ENCODE measurements at regions not wholly inside any gene's neighbourhood (a gene's known extent, or its start where the extent isn't known, plus 50 kb on each side); places are given as distances from the start of the nearest gene placed in this dataset.

DNA sequence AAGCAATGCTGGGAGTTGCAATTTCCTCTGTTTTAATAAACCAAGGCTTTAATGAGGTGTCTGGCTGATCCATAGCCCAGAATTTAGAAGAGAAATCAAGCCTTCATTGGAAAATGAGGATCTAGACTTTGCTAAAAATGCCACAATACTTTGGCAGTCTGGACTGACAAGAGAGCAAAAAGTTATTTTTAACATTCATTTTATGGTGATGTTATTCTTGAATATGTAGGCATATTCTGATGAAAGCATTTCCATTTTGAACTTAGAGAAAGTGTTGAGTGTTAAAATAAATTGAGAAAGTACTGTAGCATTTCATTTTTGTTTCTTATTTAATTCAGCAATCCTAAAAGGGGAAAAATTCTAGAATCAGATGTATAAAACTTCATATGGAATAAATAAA, 151.8 kb upstream of the HNMT start:
- Histone ChIP-seq H3K4me1 (no peaks in the 10 kb centered on the region), H3K9me3 (no peaks in the 10 kb centered on the region), H3K27me3 (no peaks in the 10 kb centered on the region), H3K4me3 (no peak overlapping the region), H3K27ac (no peak overlapping the region), H3K36me3 (no peaks in the 10 kb centered on the region)
- DNase-seq = no peak
- no peak for ATAC-seq (ENCODE audit: low FRiP score in 2 of 2)
- TF ChIP-seq, protein P1, sequence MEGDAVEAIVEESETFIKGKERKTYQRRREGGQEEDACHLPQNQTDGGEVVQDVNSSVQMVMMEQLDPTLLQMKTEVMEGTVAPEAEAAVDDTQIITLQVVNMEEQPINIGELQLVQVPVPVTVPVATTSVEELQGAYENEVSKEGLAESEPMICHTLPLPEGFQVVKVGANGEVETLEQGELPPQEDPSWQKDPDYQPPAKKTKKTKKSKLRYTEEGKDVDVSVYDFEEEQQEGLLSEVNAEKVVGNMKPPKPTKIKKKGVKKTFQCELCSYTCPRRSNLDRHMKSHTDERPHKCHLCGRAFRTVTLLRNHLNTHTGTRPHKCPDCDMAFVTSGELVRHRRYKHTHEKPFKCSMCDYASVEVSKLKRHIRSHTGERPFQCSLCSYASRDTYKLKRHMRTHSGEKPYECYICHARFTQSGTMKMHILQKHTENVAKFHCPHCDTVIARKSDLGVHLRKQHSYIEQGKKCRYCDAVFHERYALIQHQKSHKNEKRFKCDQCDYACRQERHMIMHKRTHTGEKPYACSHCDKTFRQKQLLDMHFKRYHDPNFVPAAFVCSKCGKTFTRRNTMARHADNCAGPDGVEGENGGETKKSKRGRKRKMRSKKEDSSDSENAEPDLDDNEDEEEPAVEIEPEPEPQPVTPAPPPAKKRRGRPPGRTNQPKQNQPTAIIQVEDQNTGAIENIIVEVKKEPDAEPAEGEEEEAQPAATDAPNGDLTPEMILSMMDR (IDR thresholded peaks at IDR 0.05) = no peak
- TF ChIP-seq POLR2A (IDR thresholded peaks at IDR 0.05) (no peak), POLR2AphosphoS5 (IDR thresholded peaks at IDR 0.05) (no peak), EP300 (IDR thresholded peaks at IDR 0.05) (no peak)

GRCh38 chr2:137813176-137813575, 151.1 kb upstream of the HNMT start:
- no peak for DNase-seq
- Histone ChIP-seq H3K9me3 (no peaks in the 10 kb centered on the region), H3K27ac (no peak overlapping the region), H3K27me3 (no peaks in the 10 kb centered on the region), H3K4me1 (no peaks in the 10 kb centered on the region), H3K4me3 (no peak overlapping the region), H3K36me3 (no peaks in the 10 kb centered on the region)
- no peak for ATAC-seq (ENCODE audit: low FRiP score in 2 of 2)
- TF ChIP-seq, protein P1 (IDR thresholded peaks at IDR 0.05) = no peak
- no peak for TF ChIP-seq EP300 (IDR thresholded peaks at IDR 0.05)
- no peak for TF ChIP-seq POLR2A (IDR thresholded peaks at IDR 0.05)
- TF ChIP-seq POLR2AphosphoS5 (IDR thresholded peaks at IDR 0.05) = no peak
- 72 to 86% methylated on average over 3 of the region's 3 CpGs for WGBS, 2 donors

DNA sequence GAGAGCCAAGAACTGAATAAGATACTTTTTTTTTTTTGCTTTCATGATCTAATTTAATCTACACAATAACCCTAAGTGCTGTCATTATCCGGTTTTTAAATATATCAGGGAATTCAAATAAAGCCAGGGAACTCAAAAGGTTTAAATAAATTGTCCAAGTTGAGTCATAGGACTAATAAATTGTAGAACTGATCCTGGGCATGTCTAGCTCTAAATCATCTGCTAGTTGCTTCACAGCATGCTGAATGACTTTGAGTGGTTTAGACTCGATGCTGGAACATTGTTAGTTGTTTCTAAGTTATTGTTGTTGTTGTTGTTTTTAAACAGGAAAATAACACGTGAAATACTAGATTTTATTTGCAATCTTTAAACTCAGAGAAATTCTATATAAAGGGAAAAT, 147.2 kb upstream of the HNMT start:
- ATAC-seq (ENCODE audit: low FRiP score in 2 of 2) (no peak), DNase-seq (no peak)
- WGBS, 2 donors = 60 to 64% methylated on average over 3 of the region's 3 CpGs
- TF ChIP-seq POLR2A (IDR thresholded peaks at IDR 0.05) (no peak), EP300 (IDR thresholded peaks at IDR 0.05) (no peak)
- H3K9me3 ChIP-seq = no peaks in the 10 kb centered on the region
- H3K36me3 ChIP-seq = no peaks in the 10 kb centered on the region
- no peaks in the 10 kb centered on the region for H3K4me1 ChIP-seq
- H3K27ac ChIP-seq = no peak overlapping the region
- H3K27me3 ChIP-seq = no peaks in the 10 kb centered on the region
- no peak overlapping the region for H3K4me3 ChIP-seq

DNA sequence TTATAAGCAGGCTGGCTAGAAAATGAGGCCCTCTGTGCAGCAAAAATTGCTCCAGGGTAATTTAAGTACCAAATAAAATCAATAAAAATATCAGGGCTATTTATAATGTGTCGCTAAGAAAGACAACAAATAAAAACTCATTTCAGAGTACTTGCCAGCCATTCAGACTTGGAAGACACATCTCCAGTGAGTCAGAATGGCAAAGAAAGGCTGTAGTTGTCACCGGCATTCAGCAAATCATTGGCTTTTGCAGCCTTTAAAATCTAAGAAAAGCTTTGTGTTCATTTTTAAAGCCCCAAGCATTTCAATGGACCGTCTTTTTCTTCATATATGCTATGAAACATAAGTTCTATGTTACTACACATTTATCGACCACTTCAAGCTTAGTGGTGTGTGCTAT, 141.1 kb upstream of the HNMT start:
- no peak overlapping the region for H3K27ac ChIP-seq
- no peaks in the 10 kb centered on the region for H3K9me3 ChIP-seq
- no peaks in the 10 kb centered on the region for H3K4me1 ChIP-seq
- WGBS, 2 donors = 90 to 92% methylated on average over 4 of the region's 4 CpGs
- no peaks in the 10 kb centered on the region for H3K36me3 ChIP-seq
- no peaks in the 10 kb centered on the region for H3K27me3 ChIP-seq
- H3K4me3 ChIP-seq = no peak overlapping the region
- TF ChIP-seq EP300 (IDR thresholded peaks at IDR 0.05) = no peak
- DNase-seq = no peak
- ATAC-seq (ENCODE audit: low FRiP score in 2 of 2) = no peak

GRCh38 chr2:137824501-137824900, 139.8 kb upstream of the HNMT start:
- Histone ChIP-seq H3K4me3 (no peak overlapping the region), H3K36me3 (no peaks in the 10 kb centered on the region), H3K27ac (no peak overlapping the region), H3K27me3 (no peaks in the 10 kb centered on the region), H3K4me1 (no peaks in the 10 kb centered on the region), H3K9me3 (no peaks in the 10 kb centered on the region)
- 68 to 76% methylated on average over 1 of the region's 1 CpG for WGBS, 2 donors
- no peak for ATAC-seq (ENCODE audit: low FRiP score in 2 of 2)
- TF ChIP-seq, protein P1 (IDR thresholded peaks at IDR 0.05) = no peak
- TF ChIP-seq EP300 (IDR thresholded peaks at IDR 0.05) = no peak
- no peak for TF ChIP-seq POLR2A (IDR thresholded peaks at IDR 0.05)
- no peak for TF ChIP-seq POLR2AphosphoS5 (IDR thresholded peaks at IDR 0.05)
- no peak for DNase-seq

DNA sequence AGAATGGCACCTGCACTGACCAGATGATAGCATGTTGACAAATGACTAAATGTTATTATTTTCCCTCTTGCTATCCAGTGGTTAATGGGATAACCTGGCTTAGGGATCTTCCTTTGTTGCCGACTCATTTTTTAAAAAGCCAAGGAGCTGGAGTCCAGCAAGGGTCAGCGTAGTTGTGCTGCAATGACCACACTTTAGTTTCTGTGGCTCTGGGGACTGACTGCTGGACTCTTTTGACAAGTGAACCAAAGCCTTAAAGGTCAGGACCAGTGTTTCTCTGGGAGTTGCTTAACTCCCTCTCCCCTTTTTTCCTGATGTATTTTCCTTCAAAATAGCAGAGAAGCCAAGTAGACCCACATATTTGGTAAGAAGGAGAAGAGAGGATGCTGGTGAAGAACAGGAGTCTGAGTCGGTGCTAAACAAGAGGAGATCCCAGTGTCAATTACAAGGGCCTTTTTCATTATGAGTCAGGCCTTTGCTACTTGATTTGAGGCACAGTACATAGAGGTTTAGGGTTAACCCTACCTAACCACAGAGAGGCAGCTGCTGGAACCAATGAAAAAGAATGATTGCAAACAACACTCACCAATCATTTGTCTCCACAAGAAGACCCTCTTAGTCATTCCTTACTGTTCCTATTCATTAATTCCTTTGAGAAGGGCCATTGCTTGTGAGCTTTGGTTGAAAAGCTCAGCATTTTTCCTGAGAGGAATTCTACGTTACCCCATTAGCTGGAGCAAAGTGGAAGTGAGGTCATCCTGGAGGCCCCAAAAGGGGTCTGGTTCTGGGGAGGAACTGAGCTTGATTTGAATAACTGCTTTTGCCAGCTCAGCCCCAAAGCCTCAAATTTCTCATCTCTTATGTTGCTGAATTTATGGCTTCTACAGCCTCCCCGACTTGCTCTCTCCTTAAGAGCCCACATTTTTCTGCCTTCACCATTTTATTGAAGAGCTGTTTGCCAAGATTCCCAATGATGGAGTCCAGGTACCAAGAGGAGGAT, 137.6 kb upstream of the HNMT start:
- DNase-seq (no peak), ATAC-seq (ENCODE audit: low FRiP score in 2 of 2) (no peak)
- Histone ChIP-seq H3K27ac (no peak overlapping the region), H3K27me3 (no peaks in the 10 kb centered on the region), H3K4me3 (no peak overlapping the region), H3K36me3 (no peaks in the 10 kb centered on the region), H3K4me1 (no peaks in the 10 kb centered on the region), H3K9me3 (no peaks in the 10 kb centered on the region)
- WGBS, 2 donors = 77 to 81% methylated on average over 5 of the region's 5 CpGs
- TF ChIP-seq POLR2AphosphoS5 (IDR thresholded peaks at IDR 0.05) = no peak
- TF ChIP-seq, protein P1 (IDR thresholded peaks at IDR 0.05) = no peak
- no peak for TF ChIP-seq POLR2A (IDR thresholded peaks at IDR 0.05)
- no peak for TF ChIP-seq EP300 (IDR thresholded peaks at IDR 0.05)
